GM12878 (cell line): ENCODE measurements at regions not wholly inside any gene's neighbourhood (a gene's known extent, or its start where the extent isn't known, plus 50 kb on each side); places are given as distances from the start of the nearest gene placed in this dataset.

Experiments
- ATAC-seq: fragments of 200-7000 bp; cut with Tn5 transposase; 3 replicates; pipeline ENCODE4 v1.9.1; 2020; ENCODE audit warnings: mild to moderate bottlenecking, moderate library complexity
- BruUV-seq: library from RNA; stranded (reverse); fragments of 400-500 nt; replicated peaks from 2 replicates; lab custom pipeline; 2021; lab: Mats Ljungman, UMichigan
- CTCF ChIA-PET: fragments of 300-600 bp; sonication (Branson Sonifier 250); formaldehyde crosslinking; extraction: SDS; loops from one replicate; lab custom pipeline; 2021; ENCODE audit warnings: inconsistent platforms; lab: Yijun Ruan, JAX
- POLR2A ChIA-PET: fragments of 350-600 bp; formaldehyde crosslinking; extraction: SDS; loops from one replicate; lab custom pipeline; 2021; ENCODE audit warnings: inconsistent platforms; lab: Charles Lee
- RAD21 ChIA-PET: fragments of 300-600 bp; sonication (Branson Sonifier 250); formaldehyde crosslinking; loops from one replicate; lab custom pipeline; 2023; ENCODE audit warnings: antibody characterized with exemption; ENCODE audit not compliant: unreplicated experiment; lab: Charles Lee
- SMC1A ChIA-PET: fragments of 300-600 bp; sonication (Branson Sonifier 250); formaldehyde crosslinking; loops from one replicate; lab custom pipeline; 2023; ENCODE audit not compliant: unreplicated experiment, uncharacterized antibody; lab: Charles Lee
- DNase-seq: peaks from one replicate; pipeline ENCODE4 v3.0.0-alpha.2; 2011; ENCODE audit warnings: low read depth, low spot score
- FAIRE-seq: peaks from 3 replicates; lab custom pipeline; 2011; peaks lifted over from hg19 to GRCh38; lab: Jason Lieb, UNC
- H2AFZ ChIP-seq: 2 replicates; pipeline ENCODE4 v1.6.0; 2011; ENCODE audit warnings: low read depth, low read length, control low read depth; ENCODE audit not compliant: control insufficient read depth
- H3K27ac ChIP-seq: 2 replicates; pipeline ENCODE4 v1.5.1; 2011; ENCODE audit warnings: control low read depth; ENCODE audit not compliant: control insufficient read depth, insufficient read depth
- H3K27me3 ChIP-seq, 2 experiments: replicated peaks in 1 of 2; 2 replicates each; pipeline versions ENCODE4 v1.6.0 to v1.6.1; 2011; ENCODE audit warnings: low read length in 1 of 2; ENCODE audit not compliant: control insufficient read depth in 2 of 2, insufficient read depth in 2 of 2
- H3K36me3 ChIP-seq, 2 experiments: 2 replicates each; pipeline ENCODE4 v1.5.1; 2011; ENCODE audit warnings: low read length in 1 of 2; ENCODE audit not compliant: control insufficient read depth in 2 of 2, insufficient read depth in 2 of 2
- H3K4me1 ChIP-seq: 2 replicates; pipeline ENCODE4 v1.6.1; 2011; ENCODE audit warnings: mild to moderate bottlenecking, low read length, moderate library complexity, mixed read lengths; ENCODE audit not compliant: control insufficient read depth, insufficient read depth
- H3K4me2 ChIP-seq: 2 replicates; pipeline ENCODE4 v1.6.0; 2011; ENCODE audit warnings: control low read depth; ENCODE audit not compliant: control insufficient read depth, insufficient read depth
- H3K4me3 ChIP-seq: fragments of 200-600 bp; sonication (generic); 2 replicates; pipeline ENCODE4 v1.5.1; 2016
- H3K79me2 ChIP-seq: 2 replicates; pipeline ENCODE4 v1.6.0; 2011; ENCODE audit warnings: low read length; ENCODE audit not compliant: control insufficient read depth, insufficient read depth
- H3K9ac ChIP-seq: 2 replicates; pipeline ENCODE4 v1.8.0; 2011; ENCODE audit warnings: low read length, control low read depth, mixed read lengths; ENCODE audit not compliant: control insufficient read depth, insufficient read depth
- H3K9me3 ChIP-seq: replicated peaks from 3 replicates; pipeline ENCODE4 v1.5.1; 2011; ENCODE audit warnings: mild to moderate bottlenecking, low read length; ENCODE audit not compliant: control insufficient read depth, insufficient read depth
- H4K20me1 ChIP-seq: 2 replicates; pipeline ENCODE4 v1.6.0; 2011; ENCODE audit not compliant: control insufficient read depth, insufficient read depth
- CHD1 ChIP-seq: IDR thresholded peaks from 2 replicates; pipeline ENCODE4 v1.6.1; 2012; ENCODE audit warnings: low read depth, low read length, improper control_type of control experiment
- ETV6 ChIP-seq, 2 experiments: fragments of 450-650 bp in 1 of 2; IDR thresholded peaks in 1 of 2; conservative IDR thresholded peaks in 1 of 2; 2 replicates each; pipeline ENCODE4 v1.6.1; 2014; ENCODE audit warnings: antibody characterized with exemption in 1 of 2, borderline replicate concordance in 1 of 2, low read depth in 1 of 2, mild to moderate bottlenecking in 1 of 2, moderate library complexity in 1 of 2
- NFYA ChIP-seq: IDR thresholded peaks from 2 replicates; pipeline ENCODE4 v1.6.1; 2011; ENCODE audit warnings: low read depth, mild to moderate bottlenecking, low read length, improper control_type of control experiment, borderline replicate concordance
- RFX5 ChIP-seq: IDR thresholded peaks from 2 replicates; pipeline ENCODE4 v1.6.1; 2011; ENCODE audit warnings: low read depth, low read length, improper control_type of control experiment
- TBL1XR1 ChIP-seq: IDR thresholded peaks from 2 replicates; pipeline ENCODE4 v1.6.1; 2012; ENCODE audit warnings: low read depth, low read length, improper control_type of control experiment
- ZNF217 ChIP-seq: fragments of 450-650 bp; IDR thresholded peaks from 2 replicates; pipeline ENCODE4 v1.6.1; 2017; ENCODE audit warnings: antibody characterized with exemption, mild to moderate bottlenecking
- ZNF384 ChIP-seq: IDR thresholded peaks from 2 replicates; pipeline ENCODE4 v1.6.1; 2012; ENCODE audit warnings: low read depth, mild to moderate bottlenecking, low read length, improper control_type of control experiment, borderline replicate concordance
- WGBS: methylation state at CpG from one replicate; pipeline ENCODE4 v1.1.6; 2016; ENCODE audit warnings: low lambda C conversion rate; ENCODE audit not compliant: insufficient replicate concordance, insufficient coverage; ENCODE audit errors: missing lambda C conversion rate; 5-methylcytosine and 5-hydroxymethylcytosine counted together
- in situ Hi-C: fragments of 300-500 bp; cut with MboI; formaldehyde crosslinking; loops from 9 replicates; pipeline ENCODE4 v1.14.3; 2018; ENCODE audit warnings: mixed read lengths
- intact Hi-C: fragments of 100-400 bp; cut with micrococcal nuclease; formaldehyde crosslinking; loops from one replicate; pipeline ENCODE4 v1.14.2; 2022; ENCODE audit not compliant: unreplicated experiment
- TF ChIP-seq, protein P1 (sequence below): IDR thresholded peaks from 2 replicates; pipeline ENCODE4 v1.6.1; 2012; ENCODE audit warnings: low read depth, low read length, improper control_type of control experiment
- TF ChIP-seq, protein P2 (sequence below): IDR thresholded peaks from 2 replicates; pipeline ENCODE4 v1.6.1; 2012; ENCODE audit warnings: low read depth, low read length, improper control_type of control experiment
- TF ChIP-seq, protein P3 (sequence below): IDR thresholded peaks from 2 replicates; pipeline ENCODE4 v1.6.1; 2011; ENCODE audit warnings: borderline replicate concordance, low read depth, mild to moderate bottlenecking, moderate library complexity, low read length; ENCODE audit not compliant: insufficient read depth, poor library complexity, severe bottlenecking

DNA sequence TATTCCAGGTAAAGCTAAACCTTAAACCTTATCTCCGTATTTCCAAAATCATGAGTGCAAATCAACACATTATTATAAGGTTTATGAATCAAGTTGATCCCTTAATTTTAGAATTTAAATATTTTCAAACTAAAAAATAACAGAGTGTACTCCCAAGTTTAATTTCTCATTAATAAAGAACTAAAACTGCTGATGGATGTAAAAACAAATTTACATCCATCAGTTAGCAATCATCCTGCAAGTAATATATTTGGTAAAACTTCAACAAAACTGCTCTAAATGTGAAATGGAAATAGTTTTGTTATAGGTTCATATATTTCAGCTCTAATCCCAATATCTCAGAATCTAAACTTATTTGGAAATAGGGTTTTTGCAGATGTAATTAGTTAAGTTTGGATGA lies 71.3 kb upstream of the ZNF804B start:
- no peak overlapping the region for H3K4me2 ChIP-seq
- no peak for ATAC-seq
- H3K4me3 ChIP-seq, result no peak overlapping the region
- RAD21 ChIA-PET, result no interaction called here
- intact Hi-C loops, result no loop called here
- no peak overlapping the region for H2AFZ ChIP-seq
- no peaks in the 10 kb centered on the region for H3K9me3 ChIP-seq
- no TSS peak for BruUV-seq
- in situ Hi-C loops, result no loop called here
- TF ChIP-seq CHD1 (no peak), ZNF217 (no peak), RFX5 (no peak), NFYA (no peak), TBL1XR1 (no peak), ETV6 (conservative IDR thresholded peaks at IDR 0.05 in 1 of 2, IDR thresholded peaks at IDR 0.05 in 1 of 2; ENCODE audit: borderline replicate concordance in 1 of 2, low read depth in 1 of 2) (no peak), ZNF384 (no peak)
- TF ChIP-seq, protein P1, sequence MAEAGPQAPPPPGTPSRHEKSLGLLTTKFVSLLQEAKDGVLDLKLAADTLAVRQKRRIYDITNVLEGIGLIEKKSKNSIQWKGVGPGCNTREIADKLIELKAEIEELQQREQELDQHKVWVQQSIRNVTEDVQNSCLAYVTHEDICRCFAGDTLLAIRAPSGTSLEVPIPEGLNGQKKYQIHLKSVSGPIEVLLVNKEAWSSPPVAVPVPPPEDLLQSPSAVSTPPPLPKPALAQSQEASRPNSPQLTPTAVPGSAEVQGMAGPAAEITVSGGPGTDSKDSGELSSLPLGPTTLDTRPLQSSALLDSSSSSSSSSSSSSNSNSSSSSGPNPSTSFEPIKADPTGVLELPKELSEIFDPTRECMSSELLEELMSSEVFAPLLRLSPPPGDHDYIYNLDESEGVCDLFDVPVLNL, result no peak
- TF ChIP-seq, protein P2, sequence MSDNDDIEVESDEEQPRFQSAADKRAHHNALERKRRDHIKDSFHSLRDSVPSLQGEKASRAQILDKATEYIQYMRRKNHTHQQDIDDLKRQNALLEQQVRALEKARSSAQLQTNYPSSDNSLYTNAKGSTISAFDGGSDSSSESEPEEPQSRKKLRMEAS, result no peak
- TF ChIP-seq, protein P3, sequence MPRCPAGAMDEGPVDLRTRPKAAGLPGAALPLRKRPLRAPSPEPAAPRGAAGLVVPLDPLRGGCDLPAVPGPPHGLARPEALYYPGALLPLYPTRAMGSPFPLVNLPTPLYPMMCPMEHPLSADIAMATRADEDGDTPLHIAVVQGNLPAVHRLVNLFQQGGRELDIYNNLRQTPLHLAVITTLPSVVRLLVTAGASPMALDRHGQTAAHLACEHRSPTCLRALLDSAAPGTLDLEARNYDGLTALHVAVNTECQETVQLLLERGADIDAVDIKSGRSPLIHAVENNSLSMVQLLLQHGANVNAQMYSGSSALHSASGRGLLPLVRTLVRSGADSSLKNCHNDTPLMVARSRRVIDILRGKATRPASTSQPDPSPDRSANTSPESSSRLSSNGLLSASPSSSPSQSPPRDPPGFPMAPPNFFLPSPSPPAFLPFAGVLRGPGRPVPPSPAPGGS, result no peak
- H4K20me1 ChIP-seq, result no peaks in the 10 kb centered on the region
- no peak for FAIRE-seq
- no peak overlapping the region for H3K27ac ChIP-seq
- no peaks in the 10 kb centered on the region for H3K27me3 ChIP-seq
- DNase-seq, result no peak
- H3K9ac ChIP-seq, result no peak overlapping the region
- H3K4me1 ChIP-seq, result no peaks in the 10 kb centered on the region
- POLR2A ChIA-PET, result no interaction called here
- WGBS, result 4% methylated on average over 1 of the region's 1 CpG
- no peaks in the 10 kb centered on the region for H3K79me2 ChIP-seq
- CTCF ChIA-PET, result no interaction called here
- no peaks in the 10 kb centered on the region for H3K36me3 ChIP-seq
- SMC1A ChIA-PET, result interaction anchor here (0.7 to 1.1 kb wide), 2 partner anchors 13 to 1210 kb away, joined by 3 read pairs; no protein-coding TSS in a partner anchor
